NCI-H526 (cell line): ENCODE measurements at regions not wholly inside any gene's neighbourhood (a gene's known extent, or its start where the extent isn't known, plus 50 kb on each side); places are given as distances from the start of the nearest gene placed in this dataset.
"Not testable (repeated sequence)": the region's sequence is repeated elsewhere in the genome, so short reads cannot be mapped to it uniquely, and the experiment has no call there.

Experiments used
- DNase-seq, 2 experiments: peaks; one replicate each; lab custom pipeline; 2025; lab: John Stamatoyannopoulos, UW

- DNase-seq, result not testable (repeated sequence)
Measured at GRCh38 chrX:141520750-141521149, 63.8 kb downstream of the SPANXA1 start.

- not testable (repeated sequence) for DNase-seq
Measured at GRCh38 chrX:141475788-141476187, 108.8 kb downstream of the SPANXA1 start.

- DNase-seq, result no peak
Measured at GRCh38 chrX:141469469-141469868, 115.1 kb downstream of the SPANXA1 start.

GRCh38 chrX:141468940-141469339, 115.6 kb downstream of the SPANXA1 start:
- no peak for DNase-seq

- peak in 1 of 2 experiments; percentile 3 for DNase-seq
Measured at GRCh38 chrX:141467442-141467841, 117.1 kb downstream of the SPANXA1 start.

- DNase-seq, result no peak
Measured at GRCh38 chrX:141455103-141455502, 129.4 kb downstream of the SPANXA1 start.

- no peak for DNase-seq
Measured at GRCh38 chrX:141443922-141444321, 140.6 kb downstream of the SPANXA1 start.

DNA sequence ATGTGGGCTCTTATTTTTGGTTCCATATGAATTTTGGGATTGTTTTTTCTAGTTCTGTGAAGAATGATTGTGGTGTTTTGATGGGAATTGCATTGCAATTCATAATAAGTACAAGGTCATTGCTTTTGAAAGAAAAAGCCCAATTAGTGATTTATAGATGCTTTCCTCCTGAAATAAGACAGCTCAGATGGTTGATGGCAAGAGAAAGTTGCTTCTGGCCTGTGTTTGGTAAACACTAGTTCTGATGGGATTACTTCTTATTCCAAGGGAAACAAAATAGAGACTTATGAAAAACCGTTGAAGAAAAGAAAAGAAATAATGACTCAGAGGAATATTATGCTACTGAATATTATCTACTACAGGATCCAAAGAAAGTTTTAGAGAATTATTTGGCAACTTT, 144.9 kb downstream of the SPANXA1 start:
- DNase-seq, result no peak

GRCh38 chrX:141415889-141416288, 168.6 kb downstream of the SPANXA1 start:
- no peak for DNase-seq

DNA sequence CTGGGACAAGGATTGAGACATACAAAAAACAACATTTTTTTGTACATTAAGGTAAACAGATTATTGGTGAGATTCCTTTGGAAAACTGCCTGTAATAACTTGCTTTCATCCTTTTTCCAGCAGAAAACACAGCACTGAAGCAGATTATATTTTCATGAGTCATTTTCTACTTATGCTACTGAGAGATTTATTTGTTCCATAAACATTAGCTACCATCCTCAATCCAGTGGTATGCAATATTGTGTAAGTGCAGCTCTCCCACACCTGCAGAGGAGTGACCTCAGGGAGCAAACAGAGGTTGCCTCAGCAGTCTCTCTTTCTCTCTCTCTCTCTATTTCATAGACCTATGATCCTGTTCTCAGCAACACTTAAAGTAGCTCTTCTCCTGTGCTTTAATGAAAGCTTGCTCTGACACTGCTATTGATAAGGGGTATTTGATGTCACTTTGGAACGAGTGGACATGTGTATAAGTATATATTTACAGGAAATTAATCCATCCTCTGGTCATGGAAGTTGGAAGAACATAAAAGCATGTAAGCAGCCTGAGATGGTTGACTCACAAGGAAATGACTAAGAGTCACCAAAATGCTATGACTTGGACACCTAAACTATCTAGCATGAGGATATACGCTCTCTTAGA, 163.7 kb upstream of the SPANXC start:
- no peak for DNase-seq

GRCh38 chrX:141405486-141405852, 163.2 kb upstream of the SPANXC start:
- no peak for DNase-seq

DNA sequence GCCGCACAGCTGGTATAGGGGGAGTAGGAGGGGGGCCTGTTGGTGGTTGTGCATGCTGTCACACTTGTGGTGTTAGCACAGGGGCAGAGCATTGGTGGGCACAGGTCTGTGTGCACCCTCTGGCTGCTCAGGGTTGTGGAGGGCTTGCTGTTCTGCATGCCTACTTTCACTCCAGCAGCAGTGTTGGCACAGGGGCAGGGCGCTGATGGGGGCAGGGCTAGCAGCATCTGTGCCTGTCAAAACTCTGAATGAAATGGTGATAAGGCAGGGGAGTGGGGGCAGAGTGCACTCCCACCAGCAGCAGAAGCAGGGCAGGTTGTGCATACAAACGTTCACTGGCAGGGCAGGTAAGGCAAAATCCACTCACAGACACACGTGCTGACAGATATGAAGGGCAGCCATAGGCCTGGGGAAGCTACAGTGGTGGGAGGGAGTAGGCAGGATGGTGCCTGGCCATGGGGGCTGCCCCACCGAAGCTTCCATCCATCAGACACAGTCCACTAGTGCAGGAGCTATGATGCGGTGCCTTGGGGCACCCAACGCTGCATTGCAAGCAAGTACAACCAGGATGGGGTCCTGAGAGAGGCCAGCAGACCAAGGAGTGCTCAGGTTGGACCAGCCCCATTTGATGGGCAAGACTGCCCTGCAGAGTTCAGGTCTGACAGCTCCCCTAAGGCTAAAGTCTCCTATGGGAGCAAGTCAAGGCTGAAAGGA, 160.7 kb upstream of the SPANXC start:
- DNase-seq, result no peak

GRCh38 chrX:141396536-141396935, 154.2 kb upstream of the SPANXC start:
- no peak for DNase-seq

DNA sequence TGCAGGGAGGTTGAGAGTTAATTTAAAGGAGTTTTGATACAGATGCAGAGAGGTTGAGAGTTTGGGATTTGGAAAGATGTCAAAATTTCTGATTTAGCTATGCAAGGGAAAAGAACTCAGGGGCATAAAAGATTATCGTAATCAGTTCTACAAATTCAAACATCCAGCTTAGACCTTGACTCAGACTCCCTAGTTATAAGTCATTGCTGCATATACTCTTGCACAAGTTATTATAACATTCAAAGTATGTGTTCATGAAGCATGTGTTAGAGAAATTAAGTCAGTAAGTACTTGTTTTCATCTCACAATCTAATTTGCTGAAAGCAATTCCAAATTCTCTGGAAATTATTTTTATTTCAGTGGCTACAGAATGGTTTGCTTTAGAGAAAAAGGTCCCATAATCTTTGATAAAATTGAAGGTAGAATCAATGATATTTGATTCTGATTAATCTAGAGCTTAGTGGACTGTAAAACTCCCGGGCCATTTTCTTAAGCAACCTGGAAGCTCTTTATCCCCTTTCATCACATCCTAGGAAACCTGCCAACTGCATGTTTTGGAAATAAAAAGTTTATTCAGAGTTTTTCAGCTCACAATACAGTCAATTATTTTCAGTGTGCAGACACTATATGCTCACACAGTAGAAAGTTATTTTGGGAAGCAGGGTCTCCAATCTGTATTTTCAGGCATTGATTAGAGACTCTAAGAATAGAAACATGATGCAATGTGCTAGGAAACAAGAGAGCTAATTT, 132.9 kb upstream of the SPANXC start:
- DNase-seq, result no peak

GRCh38 chrX:141341743-141342142, 99.4 kb upstream of the SPANXC start:
- DNase-seq, result no peak

DNA sequence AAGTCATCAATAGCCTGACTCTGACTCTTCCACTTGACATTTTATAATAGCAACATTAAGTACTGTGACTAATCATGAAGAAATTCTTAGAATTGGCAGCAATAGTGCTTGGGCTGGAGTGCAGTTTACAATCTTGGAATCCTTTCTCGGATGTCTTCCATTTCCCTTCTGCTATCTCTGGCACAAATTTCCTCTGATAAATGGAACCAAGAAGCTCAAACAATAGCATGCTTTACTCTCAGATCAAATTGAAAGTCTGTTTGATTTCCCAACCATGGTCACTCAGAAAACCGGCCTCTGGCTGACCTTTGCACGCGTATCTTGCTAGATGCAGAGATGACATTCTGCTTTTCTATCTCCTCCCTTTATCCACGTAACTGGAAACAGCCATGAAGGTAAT, 99.0 kb upstream of the SPANXC start:
- no peak for DNase-seq

DNA sequence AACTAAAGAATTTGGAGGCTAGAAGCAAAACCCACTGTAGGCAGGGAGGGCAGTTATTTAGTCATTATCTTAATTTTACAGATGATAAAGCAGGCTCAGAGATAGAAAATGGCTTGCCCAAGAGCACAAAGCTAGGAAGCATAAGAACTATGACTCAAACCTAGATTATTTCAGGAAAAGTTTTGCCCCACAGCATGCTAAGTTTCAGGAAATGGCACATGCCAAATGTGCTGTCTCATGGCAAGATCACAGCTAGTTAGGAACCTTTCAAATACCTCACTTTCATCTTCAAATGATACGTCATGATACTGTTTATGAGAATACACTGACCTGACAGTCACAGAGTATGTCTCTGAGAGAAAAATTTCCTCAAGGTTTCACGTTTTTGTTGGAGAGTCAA, 78.5 kb upstream of the SPANXC start:
- no peak for DNase-seq

GRCh38 chrX:141314441-141314840, 72.1 kb upstream of the SPANXC start:
- DNase-seq, result no peak

DNA sequence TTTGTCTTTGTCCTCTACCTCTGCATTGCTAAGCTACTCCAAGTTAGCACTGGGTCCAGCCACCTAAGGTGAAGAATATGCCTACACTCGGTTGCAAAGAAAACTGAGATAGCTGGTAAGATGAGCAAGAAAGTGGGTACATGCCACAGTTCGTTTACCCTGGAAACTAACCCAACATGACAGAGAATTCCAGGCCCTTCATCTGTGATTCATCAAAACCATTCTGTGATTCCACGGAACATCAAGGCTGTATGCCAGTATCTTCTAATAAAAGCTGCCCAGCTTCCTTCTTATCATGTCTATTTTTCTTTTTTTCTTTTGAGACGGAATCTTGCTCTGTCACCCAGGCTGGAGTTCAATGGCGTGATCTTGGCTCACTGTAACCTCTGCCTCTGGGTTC, 58.7 kb upstream of the SPANXC start:
- no peak for DNase-seq
